ENCODE measurements at regions not wholly inside any gene's neighbourhood (a gene's known extent, or its start where the extent isn't known, plus 50 kb on each side); places are given as distances from the start of the nearest gene placed in this dataset.

DNA sequence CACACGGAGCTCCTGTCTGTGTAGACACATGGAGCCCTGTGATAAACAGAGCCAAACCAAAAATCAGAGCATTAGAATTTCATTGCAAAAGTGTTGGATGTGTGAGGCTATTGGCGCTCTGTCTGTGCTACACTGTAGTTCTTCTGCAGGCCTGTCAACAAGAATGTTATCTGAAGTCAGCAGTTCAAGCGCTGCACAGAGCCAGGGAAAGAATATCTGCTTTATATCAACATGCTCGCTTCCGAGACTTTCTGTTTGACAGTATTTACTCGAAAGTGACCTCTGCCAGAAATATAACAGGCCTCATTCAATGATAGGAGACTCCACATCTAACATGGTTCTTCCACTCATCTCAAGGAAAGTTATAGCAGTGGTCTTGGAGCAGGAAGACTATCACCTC lies 118.3 kb downstream of the CCER1 start:
- DNase-seq (ENCODE audit: low read depth), result no peak
- no peak overlapping the region for H3K4me3 ChIP-seq (ENCODE audit: low read depth, low read length)
- TF ChIP-seq, protein P1, sequence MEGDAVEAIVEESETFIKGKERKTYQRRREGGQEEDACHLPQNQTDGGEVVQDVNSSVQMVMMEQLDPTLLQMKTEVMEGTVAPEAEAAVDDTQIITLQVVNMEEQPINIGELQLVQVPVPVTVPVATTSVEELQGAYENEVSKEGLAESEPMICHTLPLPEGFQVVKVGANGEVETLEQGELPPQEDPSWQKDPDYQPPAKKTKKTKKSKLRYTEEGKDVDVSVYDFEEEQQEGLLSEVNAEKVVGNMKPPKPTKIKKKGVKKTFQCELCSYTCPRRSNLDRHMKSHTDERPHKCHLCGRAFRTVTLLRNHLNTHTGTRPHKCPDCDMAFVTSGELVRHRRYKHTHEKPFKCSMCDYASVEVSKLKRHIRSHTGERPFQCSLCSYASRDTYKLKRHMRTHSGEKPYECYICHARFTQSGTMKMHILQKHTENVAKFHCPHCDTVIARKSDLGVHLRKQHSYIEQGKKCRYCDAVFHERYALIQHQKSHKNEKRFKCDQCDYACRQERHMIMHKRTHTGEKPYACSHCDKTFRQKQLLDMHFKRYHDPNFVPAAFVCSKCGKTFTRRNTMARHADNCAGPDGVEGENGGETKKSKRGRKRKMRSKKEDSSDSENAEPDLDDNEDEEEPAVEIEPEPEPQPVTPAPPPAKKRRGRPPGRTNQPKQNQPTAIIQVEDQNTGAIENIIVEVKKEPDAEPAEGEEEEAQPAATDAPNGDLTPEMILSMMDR (IDR thresholded peaks at IDR 0.05; ENCODE audit: low read depth, low read length, missing control alignments), result no peak
- in situ Hi-C loops (cut with HindIII; ENCODE audit: low sequenced_read_pairs), result no loop called here

GRCh38 chr12:90833228-90833627 lies 121.7 kb downstream of the CCER1 start:
- DNase-seq (ENCODE audit: low read depth), result no peak
- in situ Hi-C loops (cut with HindIII; ENCODE audit: low sequenced_read_pairs), result no loop called here
- H3K4me3 ChIP-seq (ENCODE audit: low read depth, low read length), result no peak overlapping the region
- TF ChIP-seq, protein P1 (IDR thresholded peaks at IDR 0.05; ENCODE audit: low read depth, low read length, missing control alignments), result no peak

DNA sequence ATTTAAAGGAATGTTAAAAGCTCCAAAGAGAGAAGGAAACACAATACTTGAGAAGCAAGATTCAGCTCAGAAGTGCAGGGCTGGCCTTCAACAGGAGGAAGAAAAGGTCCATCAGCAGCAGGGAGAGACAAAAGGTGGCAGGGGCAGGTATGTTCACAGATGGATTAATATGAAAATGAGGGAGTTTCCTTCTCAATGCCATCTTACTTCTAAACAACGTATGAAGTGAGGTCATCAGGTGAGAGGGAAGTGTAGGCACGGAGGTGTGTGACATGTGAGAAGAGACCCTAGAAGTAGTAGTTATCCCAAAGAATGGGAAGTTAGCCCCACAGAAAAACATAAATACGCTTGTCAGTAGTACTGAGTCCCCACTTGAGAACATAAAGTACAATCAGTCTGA lies 122.5 kb downstream of the CCER1 start:
- TF ChIP-seq, protein P1 (IDR thresholded peaks at IDR 0.05; ENCODE audit: low read depth, low read length, missing control alignments), result no peak
- no peak for DNase-seq (ENCODE audit: low read depth)
- in situ Hi-C loops (cut with HindIII; ENCODE audit: low sequenced_read_pairs), result no loop called here
- H3K4me3 ChIP-seq (ENCODE audit: low read depth, low read length), result no peak overlapping the region

- TF ChIP-seq, protein P1 (IDR thresholded peaks at IDR 0.05; ENCODE audit: low read depth, low read length, missing control alignments), result no peak
- H3K4me3 ChIP-seq (ENCODE audit: low read depth, low read length), result no peak overlapping the region
- no peak for DNase-seq (ENCODE audit: low read depth)
- in situ Hi-C loops (cut with HindIII; ENCODE audit: low sequenced_read_pairs), result no loop called here
These were observed 123.3 kb downstream of the CCER1 start for GRCh38 chr12:90831712-90832111.

- TF ChIP-seq, protein P1 (IDR thresholded peaks at IDR 0.05; ENCODE audit: low read depth, low read length, missing control alignments), result no peak
- in situ Hi-C loops (cut with HindIII; ENCODE audit: low sequenced_read_pairs), result no loop called here
- no peak for DNase-seq (ENCODE audit: low read depth)
- H3K4me3 ChIP-seq (ENCODE audit: low read depth, low read length), result no peak overlapping the region
These were observed 125.9 kb downstream of the CCER1 start for GRCh38 chr12:90829044-90829443.

GRCh38 chr12:90828621-90829020 lies 126.4 kb downstream of the CCER1 start:
- in situ Hi-C loops (cut with HindIII; ENCODE audit: low sequenced_read_pairs), result no loop called here
- DNase-seq (ENCODE audit: low read depth), result no peak
- H3K4me3 ChIP-seq (ENCODE audit: low read depth, low read length), result no peak overlapping the region
- TF ChIP-seq, protein P1 (IDR thresholded peaks at IDR 0.05; ENCODE audit: low read depth, low read length, missing control alignments), result no peak

DNA sequence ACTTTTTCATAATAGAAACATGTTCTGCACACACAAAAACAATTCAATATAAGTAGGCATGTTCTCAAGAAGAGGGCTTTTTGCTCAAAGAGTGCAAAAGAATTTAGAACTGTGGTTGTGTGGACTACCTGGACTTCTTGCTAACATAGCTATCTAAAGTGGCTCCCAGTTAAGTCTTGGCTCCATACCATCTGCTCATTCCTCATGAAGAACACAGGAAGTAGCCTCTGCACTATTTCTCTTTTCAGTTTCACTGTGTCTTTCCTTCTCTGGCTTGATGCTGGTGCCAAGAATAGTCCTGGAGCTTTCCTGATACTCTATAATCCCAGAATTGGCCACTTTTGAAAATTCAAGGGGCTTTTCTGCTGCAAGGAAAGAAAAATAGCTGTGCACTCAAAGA lies 127.4 kb downstream of the CCER1 start:
- TF ChIP-seq, protein P1 (IDR thresholded peaks at IDR 0.05; ENCODE audit: low read depth, low read length, missing control alignments), result no peak
- H3K4me3 ChIP-seq (ENCODE audit: low read depth, low read length), result no peak overlapping the region
- no peak for DNase-seq (ENCODE audit: low read depth)
- in situ Hi-C loops (cut with HindIII; ENCODE audit: low sequenced_read_pairs), result no loop called here

Measured in astrocyte of the cerebellum (primary cell).